PC-3 (cell line): ENCODE measurements at regions not wholly inside any gene's neighbourhood (a gene's known extent, or its start where the extent isn't known, plus 50 kb on each side); places are given as distances from the start of the nearest gene placed in this dataset.

Experiments used
- EZH2 ChIP-seq: fragments of 300-600 bp; sonication (generic); IDR thresholded peaks from one replicate; pipeline ENCODE4 v1.6.1; 2017; ENCODE audit warnings: antibody characterized with exemption, mild to moderate bottlenecking, low read length; ENCODE audit not compliant: unreplicated experiment
- EZH2phosphoT487 ChIP-seq: fragments of 300-600 bp; sonication (generic); IDR thresholded peaks from 2 replicates; pipeline ENCODE4 v1.6.1; 2018; ENCODE audit warnings: mild to moderate bottlenecking, antibody characterized with exemption, low read length, borderline replicate concordance
- TF ChIP-seq, protein P1 (sequence below): fragments of 300-600 bp; sonication (generic); conservative IDR thresholded peaks from 2 replicates; pipeline ENCODE4 v1.5.1; 2017; ENCODE audit warnings: antibody characterized with exemption, low read depth, mild to moderate bottlenecking, low read length

DNA sequence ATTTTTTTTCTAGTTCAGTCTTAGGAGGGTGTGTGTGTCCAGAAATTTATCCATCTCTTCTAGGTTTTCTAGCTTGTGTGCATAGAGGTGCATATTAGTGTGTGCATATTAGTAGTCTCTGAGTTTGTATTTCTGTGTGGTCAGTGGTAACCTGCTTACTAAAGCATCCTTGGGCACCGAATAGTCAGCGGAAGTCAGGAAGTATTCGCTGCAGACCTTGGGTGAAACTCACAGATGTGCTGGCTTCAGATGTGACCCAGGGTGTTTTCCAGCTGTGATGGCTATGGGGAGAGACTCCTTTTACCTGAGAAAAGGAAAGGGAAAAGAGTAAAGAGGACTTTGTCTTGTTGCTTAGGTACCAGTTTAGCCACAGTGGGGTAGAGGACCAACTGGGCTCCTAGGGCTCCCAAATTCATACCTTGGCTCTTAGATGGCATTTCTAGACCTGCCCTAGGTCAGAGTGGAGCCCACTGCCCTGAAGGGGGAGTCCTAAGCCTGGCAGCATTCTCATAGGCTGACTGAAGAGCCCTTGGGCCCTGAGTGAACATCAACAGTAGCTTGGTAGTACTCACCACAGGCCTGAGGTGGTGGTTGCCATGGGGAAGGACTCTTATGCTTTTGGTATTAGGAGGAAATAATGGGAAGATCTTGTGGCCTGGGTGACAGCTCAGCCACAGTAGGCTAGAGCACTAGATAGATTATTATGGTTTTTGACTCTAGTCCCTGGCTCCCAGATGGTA is 286.0 kb upstream of the ZPLD1 start:
- TF ChIP-seq EZH2, result no peak
- TF ChIP-seq, protein P1, sequence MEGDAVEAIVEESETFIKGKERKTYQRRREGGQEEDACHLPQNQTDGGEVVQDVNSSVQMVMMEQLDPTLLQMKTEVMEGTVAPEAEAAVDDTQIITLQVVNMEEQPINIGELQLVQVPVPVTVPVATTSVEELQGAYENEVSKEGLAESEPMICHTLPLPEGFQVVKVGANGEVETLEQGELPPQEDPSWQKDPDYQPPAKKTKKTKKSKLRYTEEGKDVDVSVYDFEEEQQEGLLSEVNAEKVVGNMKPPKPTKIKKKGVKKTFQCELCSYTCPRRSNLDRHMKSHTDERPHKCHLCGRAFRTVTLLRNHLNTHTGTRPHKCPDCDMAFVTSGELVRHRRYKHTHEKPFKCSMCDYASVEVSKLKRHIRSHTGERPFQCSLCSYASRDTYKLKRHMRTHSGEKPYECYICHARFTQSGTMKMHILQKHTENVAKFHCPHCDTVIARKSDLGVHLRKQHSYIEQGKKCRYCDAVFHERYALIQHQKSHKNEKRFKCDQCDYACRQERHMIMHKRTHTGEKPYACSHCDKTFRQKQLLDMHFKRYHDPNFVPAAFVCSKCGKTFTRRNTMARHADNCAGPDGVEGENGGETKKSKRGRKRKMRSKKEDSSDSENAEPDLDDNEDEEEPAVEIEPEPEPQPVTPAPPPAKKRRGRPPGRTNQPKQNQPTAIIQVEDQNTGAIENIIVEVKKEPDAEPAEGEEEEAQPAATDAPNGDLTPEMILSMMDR, result no peak
- no peak for TF ChIP-seq EZH2phosphoT487
